GM13977 (cell line): ENCODE measurements at regions not wholly inside any gene's neighbourhood (a gene's known extent, or its start where the extent isn't known, plus 50 kb on each side); places are given as distances from the start of the nearest gene placed in this dataset.
"Not testable (repeated sequence)": the region's sequence is repeated elsewhere in the genome, so short reads cannot be mapped to it uniquely, and the experiment has no call there.

Experiments used
- DNase-seq: peaks from one replicate; pipeline ENCODE4 v3.0.0; 2012; ENCODE audit warnings: low spot score
- in situ Hi-C: fragments of 300-500 bp; cut with MboI; formaldehyde crosslinking; loops from one replicate; pipeline ENCODE4 v1.12.0; 2022; ENCODE audit warnings: low sequenced_read_pairs, low pct_unique_long_range_greater_than_20kb, mixed read lengths, inconsistent platforms; ENCODE audit not compliant: unreplicated experiment
- TF ChIP-seq, protein P1 (sequence below): IDR thresholded peaks from 2 replicates; pipeline ENCODE4 v1.5.1; 2012; ENCODE audit warnings: mild to moderate bottlenecking, control low read depth; ENCODE audit not compliant: insufficient read depth; ENCODE audit errors: extremely low read depth, missing control alignments

- TF ChIP-seq, protein P1, sequence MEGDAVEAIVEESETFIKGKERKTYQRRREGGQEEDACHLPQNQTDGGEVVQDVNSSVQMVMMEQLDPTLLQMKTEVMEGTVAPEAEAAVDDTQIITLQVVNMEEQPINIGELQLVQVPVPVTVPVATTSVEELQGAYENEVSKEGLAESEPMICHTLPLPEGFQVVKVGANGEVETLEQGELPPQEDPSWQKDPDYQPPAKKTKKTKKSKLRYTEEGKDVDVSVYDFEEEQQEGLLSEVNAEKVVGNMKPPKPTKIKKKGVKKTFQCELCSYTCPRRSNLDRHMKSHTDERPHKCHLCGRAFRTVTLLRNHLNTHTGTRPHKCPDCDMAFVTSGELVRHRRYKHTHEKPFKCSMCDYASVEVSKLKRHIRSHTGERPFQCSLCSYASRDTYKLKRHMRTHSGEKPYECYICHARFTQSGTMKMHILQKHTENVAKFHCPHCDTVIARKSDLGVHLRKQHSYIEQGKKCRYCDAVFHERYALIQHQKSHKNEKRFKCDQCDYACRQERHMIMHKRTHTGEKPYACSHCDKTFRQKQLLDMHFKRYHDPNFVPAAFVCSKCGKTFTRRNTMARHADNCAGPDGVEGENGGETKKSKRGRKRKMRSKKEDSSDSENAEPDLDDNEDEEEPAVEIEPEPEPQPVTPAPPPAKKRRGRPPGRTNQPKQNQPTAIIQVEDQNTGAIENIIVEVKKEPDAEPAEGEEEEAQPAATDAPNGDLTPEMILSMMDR, result no peak
- in situ Hi-C loops, result no loop called here
- DNase-seq, result no peak
Measured at GRCh38 chr2:175241691-175242090, 60.2 kb upstream of the ATP5MC3 start.

DNA sequence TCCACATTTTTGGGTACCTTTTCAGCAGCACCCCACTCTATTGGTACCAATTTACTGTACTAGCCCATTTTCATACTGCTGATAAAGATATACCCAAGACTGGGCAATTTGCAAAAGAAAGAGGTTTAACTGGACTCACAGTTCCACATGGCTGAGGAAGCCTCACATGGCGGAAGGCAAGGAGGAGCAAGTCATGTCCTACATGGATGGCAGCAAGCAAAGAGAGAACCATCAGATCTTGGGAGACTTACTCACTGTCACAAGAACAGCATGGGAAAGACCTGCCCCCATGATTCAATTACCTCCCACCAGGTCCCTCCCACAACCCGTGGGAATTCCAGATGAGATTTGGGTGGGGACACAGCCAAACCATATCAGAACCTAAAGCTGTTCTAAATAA is 58.5 kb upstream of the ATP5MC3 start:
- in situ Hi-C loops, DNase-seq: not testable (repeated sequence)

DNA sequence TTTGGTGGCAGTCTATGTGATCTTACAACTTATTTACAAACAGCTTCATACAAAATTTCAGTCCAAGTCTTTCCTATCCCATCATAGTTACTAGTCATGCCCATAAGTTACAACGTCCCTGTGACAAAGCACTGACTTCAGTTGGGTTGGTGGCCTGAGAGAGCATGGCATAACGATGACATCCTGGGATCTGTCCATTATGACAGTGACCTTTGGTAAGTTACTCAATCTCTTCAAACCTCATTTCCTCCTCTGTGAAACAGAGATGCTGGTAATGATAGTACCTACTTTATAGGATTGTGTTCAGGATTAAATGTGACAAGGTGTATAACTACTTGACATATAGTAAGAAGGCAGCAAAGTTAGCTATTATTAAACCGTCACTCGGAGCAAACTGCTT is 55.4 kb upstream of the ATP5MC3 start:
- TF ChIP-seq, protein P1, result no peak
- no peak for DNase-seq
- in situ Hi-C loops, result no loop called here

DNA sequence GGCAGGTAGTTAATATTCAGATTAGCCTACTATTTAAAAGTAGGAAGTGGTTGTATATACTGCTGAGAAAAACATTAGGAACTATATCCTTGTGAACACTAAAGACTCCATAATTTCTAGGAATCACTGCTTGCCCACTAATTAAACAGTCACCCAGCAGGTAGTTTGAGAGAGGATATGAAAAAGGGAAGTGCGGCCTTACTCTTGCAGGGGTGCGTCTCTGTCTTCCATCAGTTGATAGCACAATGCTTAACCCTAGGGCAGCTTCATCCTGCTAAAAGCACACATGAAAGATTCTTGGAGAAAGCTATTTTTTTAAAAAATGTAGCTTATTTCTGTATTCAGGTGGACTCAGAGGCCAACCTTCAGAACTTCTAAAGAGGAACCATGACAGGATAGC is 53.1 kb upstream of the ATP5MC3 start:
- TF ChIP-seq, protein P1, result no peak
- in situ Hi-C loops, result no loop called here
- no peak for DNase-seq

- in situ Hi-C loops, result no loop called here
- no peak for DNase-seq
- TF ChIP-seq, protein P1, result no peak
Measured at GRCh38 chr2:175234153-175234552, 52.6 kb upstream of the ATP5MC3 start.

- DNase-seq, result no peak
- in situ Hi-C loops, result no loop called here
- TF ChIP-seq, protein P1, result no peak
Measured at GRCh38 chr2:175233135-175233719, 51.7 kb upstream of the ATP5MC3 start.
